Ishikawa (cell line): ENCODE measurements at regions not wholly inside any gene's neighbourhood (a gene's known extent, or its start where the extent isn't known, plus 50 kb on each side); places are given as distances from the start of the nearest gene placed in this dataset.

Source experiments
- CEBPB ChIP-seq: IDR thresholded peaks from 2 replicates; pipeline ENCODE4 v1.6.1; 2012
- CREB1 ChIP-seq: IDR thresholded peaks from 2 replicates; pipeline ENCODE4 v1.6.1; 2012; ENCODE audit warnings: low read depth
- EGR1 ChIP-seq: IDR thresholded peaks from 2 replicates; pipeline ENCODE4 v1.6.1; 2012
- EP300 ChIP-seq: IDR thresholded peaks from 2 replicates; pipeline ENCODE4 v1.6.1; 2012; ENCODE audit warnings: borderline replicate concordance
- FOXM1 ChIP-seq: IDR thresholded peaks from 2 replicates; pipeline ENCODE4 v1.6.1; 2012; ENCODE audit warnings: low read depth, borderline replicate concordance
- NFIC ChIP-seq: IDR thresholded peaks from 2 replicates; pipeline ENCODE4 v1.6.1; 2012
- RAD21 ChIP-seq: IDR thresholded peaks from 2 replicates; pipeline ENCODE4 v1.6.1; 2012; ENCODE audit warnings: low read depth
- TAF1 ChIP-seq: IDR thresholded peaks from 2 replicates; pipeline ENCODE4 v1.6.1; 2012; ENCODE audit warnings: low read depth, mild to moderate bottlenecking
- TCF12 ChIP-seq: IDR thresholded peaks from 2 replicates; pipeline ENCODE4 v1.6.1; 2012; ENCODE audit warnings: low read depth
- YY1 ChIP-seq: IDR thresholded peaks from 2 replicates; pipeline ENCODE4 v1.6.1; 2012; ENCODE audit warnings: low read depth
- ZBTB7A ChIP-seq: IDR thresholded peaks from 2 replicates; pipeline ENCODE4 v1.6.1; 2012; ENCODE audit warnings: low read depth
- TF ChIP-seq, protein P1 (sequence below): IDR thresholded peaks from 2 replicates; pipeline ENCODE4 v1.6.1; 2012; ENCODE audit warnings: low read depth, mild to moderate bottlenecking
- TF ChIP-seq, protein P2 (sequence below): IDR thresholded peaks from 2 replicates; pipeline ENCODE4 v1.6.1; 2012
- TF ChIP-seq, protein P3 (sequence below): IDR thresholded peaks from 2 replicates; pipeline ENCODE4 v1.6.1; 2012

DNA sequence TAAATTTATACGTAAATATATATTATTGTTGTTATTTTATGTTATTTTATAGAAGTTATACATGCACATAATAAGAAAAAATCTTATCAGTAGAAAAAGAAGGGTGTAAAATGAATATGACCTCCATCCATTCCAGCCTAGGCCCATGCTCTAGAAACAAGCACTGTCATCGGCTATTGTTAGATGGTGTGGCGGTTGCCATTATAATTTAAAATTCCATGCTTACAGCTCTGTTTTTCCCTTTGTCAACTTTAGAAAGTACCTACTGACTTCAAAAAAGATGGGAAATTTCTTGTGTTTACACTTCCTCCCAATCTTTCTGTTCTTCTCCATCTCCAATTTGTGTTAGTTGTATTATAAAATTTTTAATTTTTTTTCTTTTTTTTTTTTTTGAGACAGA lies 61.9 kb upstream of the RDX start:
- TF ChIP-seq CREB1 (no peak), CEBPB (no peak), NFIC (no peak), EP300 (no peak), RAD21 (no peak), TCF12 (no peak), EGR1 (no peak), YY1 (no peak), ZBTB7A (no peak), TAF1 (no peak), FOXM1 (no peak)
- TF ChIP-seq, protein P1, sequence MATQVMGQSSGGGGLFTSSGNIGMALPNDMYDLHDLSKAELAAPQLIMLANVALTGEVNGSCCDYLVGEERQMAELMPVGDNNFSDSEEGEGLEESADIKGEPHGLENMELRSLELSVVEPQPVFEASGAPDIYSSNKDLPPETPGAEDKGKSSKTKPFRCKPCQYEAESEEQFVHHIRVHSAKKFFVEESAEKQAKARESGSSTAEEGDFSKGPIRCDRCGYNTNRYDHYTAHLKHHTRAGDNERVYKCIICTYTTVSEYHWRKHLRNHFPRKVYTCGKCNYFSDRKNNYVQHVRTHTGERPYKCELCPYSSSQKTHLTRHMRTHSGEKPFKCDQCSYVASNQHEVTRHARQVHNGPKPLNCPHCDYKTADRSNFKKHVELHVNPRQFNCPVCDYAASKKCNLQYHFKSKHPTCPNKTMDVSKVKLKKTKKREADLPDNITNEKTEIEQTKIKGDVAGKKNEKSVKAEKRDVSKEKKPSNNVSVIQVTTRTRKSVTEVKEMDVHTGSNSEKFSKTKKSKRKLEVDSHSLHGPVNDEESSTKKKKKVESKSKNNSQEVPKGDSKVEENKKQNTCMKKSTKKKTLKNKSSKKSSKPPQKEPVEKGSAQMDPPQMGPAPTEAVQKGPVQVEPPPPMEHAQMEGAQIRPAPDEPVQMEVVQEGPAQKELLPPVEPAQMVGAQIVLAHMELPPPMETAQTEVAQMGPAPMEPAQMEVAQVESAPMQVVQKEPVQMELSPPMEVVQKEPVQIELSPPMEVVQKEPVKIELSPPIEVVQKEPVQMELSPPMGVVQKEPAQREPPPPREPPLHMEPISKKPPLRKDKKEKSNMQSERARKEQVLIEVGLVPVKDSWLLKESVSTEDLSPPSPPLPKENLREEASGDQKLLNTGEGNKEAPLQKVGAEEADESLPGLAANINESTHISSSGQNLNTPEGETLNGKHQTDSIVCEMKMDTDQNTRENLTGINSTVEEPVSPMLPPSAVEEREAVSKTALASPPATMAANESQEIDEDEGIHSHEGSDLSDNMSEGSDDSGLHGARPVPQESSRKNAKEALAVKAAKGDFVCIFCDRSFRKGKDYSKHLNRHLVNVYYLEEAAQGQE, result no peak
- TF ChIP-seq, protein P2, sequence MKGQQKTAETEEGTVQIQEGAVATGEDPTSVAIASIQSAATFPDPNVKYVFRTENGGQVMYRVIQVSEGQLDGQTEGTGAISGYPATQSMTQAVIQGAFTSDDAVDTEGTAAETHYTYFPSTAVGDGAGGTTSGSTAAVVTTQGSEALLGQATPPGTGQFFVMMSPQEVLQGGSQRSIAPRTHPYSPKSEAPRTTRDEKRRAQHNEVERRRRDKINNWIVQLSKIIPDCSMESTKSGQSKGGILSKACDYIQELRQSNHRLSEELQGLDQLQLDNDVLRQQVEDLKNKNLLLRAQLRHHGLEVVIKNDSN, result no peak
- TF ChIP-seq, protein P3, sequence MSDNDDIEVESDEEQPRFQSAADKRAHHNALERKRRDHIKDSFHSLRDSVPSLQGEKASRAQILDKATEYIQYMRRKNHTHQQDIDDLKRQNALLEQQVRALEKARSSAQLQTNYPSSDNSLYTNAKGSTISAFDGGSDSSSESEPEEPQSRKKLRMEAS, result no peak
